Heart left ventricle (tissue), 16 donors: ENCODE measurements at regions not wholly inside any gene's neighbourhood (a gene's known extent, or its start where the extent isn't known, plus 50 kb on each side); places are given as distances from the start of the nearest gene placed in this dataset.

ENCODE experiments used
- ATAC-seq, 4 donors: fragments of 200-7000 bp; cut with Tn5 transposase; one replicate each; pipeline ENCODE4 v1.9.1; 2020 to 2022; ENCODE audit warnings: moderate library complexity in 4 of 4, mild to moderate bottlenecking in 3 of 4, moderate number of reproducible peaks in 1 of 4
- DNase-seq, 5 donors: peaks; one replicate each; pipeline ENCODE4 v3.0.0-alpha.2; 2020
- H3K27ac ChIP-seq, 12 donors: fragments of 200-600 bp; sonication (generic) in 4 of 12; one replicate each; pipeline versions ENCODE4 v1.5.0 to v1.8.0; 2016 to 2022; ENCODE audit warnings: mild to moderate bottlenecking in 2 of 12
- H3K27me3 ChIP-seq, 9 donors: fragments of 200-600 bp; sonication (generic) in 2 of 9; one replicate each; pipeline versions ENCODE4 v1.5.1 to v1.8.0; 2016 to 2022; ENCODE audit warnings: mild to moderate bottlenecking in 3 of 9
- H3K36me3 ChIP-seq, 9 donors: fragments of 200-600 bp; sonication (generic) in 2 of 9; one replicate each; pipeline versions ENCODE4 v1.5.0 to v1.8.0; 2018 to 2022; ENCODE audit warnings: mild to moderate bottlenecking in 2 of 9
- H3K4me1 ChIP-seq, 12 donors: fragments of 200-600 bp; sonication (generic) in 4 of 12; one replicate each; pipeline versions ENCODE4 v1.5.0 to v1.8.0; 2016 to 2022; ENCODE audit warnings: mild to moderate bottlenecking in 3 of 12
- H3K4me3 ChIP-seq, 12 donors: fragments of 200-600 bp; sonication (generic) in 4 of 12; one replicate each; pipeline versions ENCODE4 v1.5.0 to v1.8.0; 2017 to 2022; ENCODE audit warnings: mild to moderate bottlenecking in 9 of 12, moderate library complexity in 4 of 12
- H3K9me3 ChIP-seq, 12 donors: fragments of 200-600 bp; sonication (generic) in 4 of 12; one replicate each; pipeline versions ENCODE4 v1.5.0 to v1.8.0; 2016 to 2022; ENCODE audit warnings: mild to moderate bottlenecking in 1 of 12
- CTCF ChIP-seq, 12 donors: fragments of 200-600 bp; sonication (generic) in 4 of 12; IDR thresholded peaks; one replicate each; pipeline versions ENCODE4 v1.5.0 to v1.8.0; 2018 to 2022; ENCODE audit warnings: antibody characterized with exemption in 12 of 12, mild to moderate bottlenecking in 5 of 12
- POLR2A ChIP-seq, 2 donors: fragments of 450-650 bp; IDR thresholded peaks; one replicate each; pipeline ENCODE4 v1.6.1; 2017; ENCODE audit warnings: antibody characterized with exemption in 2 of 2, mild to moderate bottlenecking in 2 of 2, moderate library complexity in 2 of 2
- WGBS, 4 donors: extraction: QIAGEN DNeasy Blood & Tissue Kit in 2 of 4; methylation state at CpG; one replicate each; pipeline versions ENCODE4 v1.1.5 to v1.1.7; 2013 to 2018; 5-methylcytosine and 5-hydroxymethylcytosine counted together
- intact Hi-C, 10 donors: fragments of 100-400 bp; cut with DNase I; formaldehyde crosslinking; loops; one replicate each; pipeline versions ENCODE4 v1.11.1 to v1.14.2; 2022
- donor health status: ischemic (EF 13 %, LVEDD 7.1; RV severe dilation, severe dysfunction).
- donor health status: healthy with polysubstance abuse.
- donor health status: DM: no; HTN: yes; CAD: no.
- donor health status: DM: no; HTN: no; CAD: no.
- donor health status: ischemic (EF 25% LVEDD 6.9; RV normal size, moderate dysfunction).
- donor health status: ischemic (EF 25% LVEDD 5.7; RV mildly dilated, moderate dysfunction).
- donor health status: healthy.
- donor health status: DM: yes; HTN: yes; CAD: no.
- donor health status: ischemic (EF 35%, LVEDD 5.7; RV mildly dilated, moderate dysfunction).
- donor health status: nonischemic (EF 11% LVEDD 7.7; RV severe dilation, severe dysfunction).
- donor health status: DM: yes; HTN: yes; CAD: no.
- donor health status: PGD.
- donor health status: ischemic (EF 29% LVEDD 5.4; RV normal size, mild dysfunction).
- donor health status: nonischemic (EF 23%, LVEDD 6.1; RV moderate dilation, normal function).

GRCh38 chr5:122586351-122586750 lies 188.5 kb upstream of the SNX2 start:
- H3K4me1 ChIP-seq = no peaks in the 10 kb centered on the region
- no peak for TF ChIP-seq CTCF (IDR thresholded peaks at IDR 0.05)
- no peak for TF ChIP-seq POLR2A (IDR thresholded peaks at IDR 0.05)
- H3K4me3 ChIP-seq = no peak overlapping the region
- H3K36me3 ChIP-seq = no peaks in the 10 kb centered on the region
- no peak overlapping the region for H3K27ac ChIP-seq
- WGBS, 4 donors = 73 to 90% (median 84%) methylated on average over 1 of the region's 1 CpG
- intact Hi-C loops = no loop called here
- H3K27me3 ChIP-seq = peaks cover 0 to 8% (median 0%) of the 10 kb centered on the region in 9 donors
- H3K9me3 ChIP-seq = no peaks in the 10 kb centered on the region
- no peak for DNase-seq
- ATAC-seq = no peak

GRCh38 chr5:122591828-122592227 lies 183.1 kb upstream of the SNX2 start:
- intact Hi-C loops = no loop called here
- no peak overlapping the region for H3K4me3 ChIP-seq
- DNase-seq (no peak), ATAC-seq (no peak)
- 90 to 97% (median 91%) methylated on average over 3 of the region's 3 CpGs for WGBS, 4 donors
- TF ChIP-seq CTCF (IDR thresholded peaks at IDR 0.05) = no peak
- TF ChIP-seq POLR2A (IDR thresholded peaks at IDR 0.05) = no peak
- H3K36me3 ChIP-seq = no peaks in the 10 kb centered on the region
- H3K4me1 ChIP-seq = no peaks in the 10 kb centered on the region
- H3K9me3 ChIP-seq = no peaks in the 10 kb centered on the region
- H3K27ac ChIP-seq = no peak overlapping the region
- H3K27me3 ChIP-seq = no peaks in the 10 kb centered on the region

- H3K36me3 ChIP-seq = no peaks in the 10 kb centered on the region
- no peak for TF ChIP-seq CTCF (IDR thresholded peaks at IDR 0.05)
- TF ChIP-seq POLR2A (IDR thresholded peaks at IDR 0.05) = no peak
- no peak overlapping the region for H3K4me3 ChIP-seq
- no peaks in the 10 kb centered on the region for H3K27me3 ChIP-seq
- intact Hi-C loops = no loop called here
- no peak overlapping the region for H3K27ac ChIP-seq
- DNase-seq = no peak
- no peak for ATAC-seq
- H3K4me1 ChIP-seq = no peaks in the 10 kb centered on the region
- H3K9me3 ChIP-seq = peaks cover 0 to 5% (median 0%) of the 10 kb centered on the region in 12 donors
Observed at GRCh38 chr5:122599000-122599399, 175.9 kb upstream of the SNX2 start.

GRCh38 chr5:122600924-122601323 lies 174.0 kb upstream of the SNX2 start:
- no peak for ATAC-seq
- H3K27me3 ChIP-seq = no peaks in the 10 kb centered on the region
- 33 to 90% (median 89%) methylated on average over 1 of the region's 1 CpG for WGBS, 4 donors

GRCh38 chr5:122602700-122603099 lies 172.2 kb upstream of the SNX2 start:
- intact Hi-C loops = no loop called here
- H3K4me1 ChIP-seq = no peaks in the 10 kb centered on the region
- ATAC-seq (no peak), DNase-seq (no peak)
- H3K36me3 ChIP-seq = no peaks in the 10 kb centered on the region
- no peak for TF ChIP-seq POLR2A (IDR thresholded peaks at IDR 0.05)
- no peak overlapping the region for H3K27ac ChIP-seq
- H3K9me3 ChIP-seq = peaks cover 0 to 5% (median 0%) of the 10 kb centered on the region in 12 donors
- WGBS, 4 donors = 50 to 76% (median 64%) methylated on average over 1 of the region's 1 CpG
- no peaks in the 10 kb centered on the region for H3K27me3 ChIP-seq
- H3K4me3 ChIP-seq = no peak overlapping the region

More at GRCh38 chr5:122600924-122601323, 174.0 kb upstream of the SNX2 start:
- Histone ChIP-seq H3K36me3 (no peaks in the 10 kb centered on the region), H3K9me3 (peaks cover 0 to 5% (median 0%) of the 10 kb centered on the region in 12 donors), H3K27ac (no peak overlapping the region), H3K4me3 (no peak overlapping the region), H3K4me1 (no peaks in the 10 kb centered on the region)
- intact Hi-C loops = no loop called here
- no peak for TF ChIP-seq POLR2A (IDR thresholded peaks at IDR 0.05)
- no peak for DNase-seq
